Effector memory CD4-positive, alpha-beta T cell (primary cell): ENCODE measurements at regions not wholly inside any gene's neighbourhood (a gene's known extent, or its start where the extent isn't known, plus 50 kb on each side); places are given as distances from the start of the nearest gene placed in this dataset.
"Not testable (repeated sequence)": the region's sequence is repeated elsewhere in the genome, so short reads cannot be mapped to it uniquely, and the experiment has no call there.

Experiments used
- DNase-seq, 3 donors: peaks; one replicate each; pipeline ENCODE4 v3.0.0-alpha.2; 2020
- H3K27ac ChIP-seq: 2 replicates; pipeline ENCODE4 v1.7.0; 2013; ENCODE audit warnings: mild to moderate bottlenecking, low read length, moderate library complexity; ENCODE audit not compliant: insufficient read depth, poor library complexity, severe bottlenecking
- H3K27me3 ChIP-seq: replicated peaks from 2 replicates; pipeline ENCODE4 v1.7.0; 2013; ENCODE audit warnings: mild to moderate bottlenecking, low read length; ENCODE audit not compliant: insufficient read depth, control insufficient read depth, poor library complexity, severe bottlenecking
- H3K36me3 ChIP-seq: 2 replicates; pipeline ENCODE4 v1.7.0; 2013; ENCODE audit warnings: mild to moderate bottlenecking, low read length, moderate library complexity; ENCODE audit not compliant: control insufficient read depth, insufficient read depth
- H3K4me1 ChIP-seq: 2 replicates; pipeline ENCODE4 v1.7.0; 2013; ENCODE audit warnings: low read length, mild to moderate bottlenecking; ENCODE audit not compliant: control insufficient read depth, insufficient read depth, poor library complexity, severe bottlenecking
- H3K4me3 ChIP-seq: 2 replicates; pipeline ENCODE4 v1.7.0; 2013; ENCODE audit warnings: low read length, low read depth, mild to moderate bottlenecking; ENCODE audit not compliant: insufficient read depth, poor library complexity, severe bottlenecking
- H3K9me3 ChIP-seq: 2 replicates; pipeline ENCODE4 v1.7.0; 2013; ENCODE audit warnings: mild to moderate bottlenecking, low read length, moderate library complexity; ENCODE audit not compliant: control insufficient read depth

DNA sequence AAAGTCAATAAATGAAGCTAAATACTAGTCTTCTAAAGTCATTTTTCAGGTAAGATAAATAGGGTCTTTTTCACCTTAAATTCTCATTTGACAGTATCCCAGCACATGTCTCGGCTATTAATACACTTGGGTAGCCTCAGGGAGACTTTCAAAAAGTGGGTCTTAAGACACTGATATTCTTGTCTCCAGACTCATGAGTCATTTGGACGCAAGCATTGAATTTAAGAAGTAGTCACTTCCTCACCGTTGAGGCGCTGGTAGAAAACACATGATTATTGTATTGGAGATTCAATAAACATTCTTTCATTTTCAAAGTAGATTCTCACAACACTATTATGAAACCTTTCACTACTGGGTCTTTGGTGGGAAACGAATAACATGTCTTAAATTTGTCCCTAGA, 108.9 kb upstream of the SP8 start:
- H3K27me3 ChIP-seq, result no peaks in the 10 kb centered on the region
- H3K36me3 ChIP-seq, result no peaks in the 10 kb centered on the region
- no peak overlapping the region for H3K27ac ChIP-seq
- H3K9me3 ChIP-seq, result no peaks in the 10 kb centered on the region
- H3K4me1 ChIP-seq, result no peaks in the 10 kb centered on the region
- no peak overlapping the region for H3K4me3 ChIP-seq
- no peak for DNase-seq

DNA sequence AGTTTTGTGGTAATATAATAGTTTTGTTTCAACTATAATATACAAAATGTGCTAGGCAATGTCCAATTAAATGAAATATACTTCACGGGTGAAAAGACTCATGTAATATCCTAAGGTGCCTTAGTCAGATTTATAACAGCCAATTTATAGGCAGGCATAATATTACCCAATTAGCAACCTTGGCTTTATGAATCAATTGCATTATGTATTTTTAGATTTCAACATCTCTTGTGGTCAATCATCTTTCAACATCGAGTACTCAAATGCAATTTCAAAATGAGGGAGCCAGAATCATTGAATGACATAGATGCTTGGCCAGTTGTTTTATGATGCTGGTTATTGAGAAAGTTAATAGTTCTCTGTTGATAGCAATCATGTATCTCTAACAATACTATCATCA, 110.3 kb upstream of the SP8 start:
- Histone ChIP-seq H3K27me3 (no peaks in the 10 kb centered on the region), H3K4me1 (no peaks in the 10 kb centered on the region), H3K9me3 (no peaks in the 10 kb centered on the region), H3K27ac (no peak overlapping the region), H3K36me3 (no peaks in the 10 kb centered on the region), H3K4me3 (no peak overlapping the region)
- no peak for DNase-seq

DNA sequence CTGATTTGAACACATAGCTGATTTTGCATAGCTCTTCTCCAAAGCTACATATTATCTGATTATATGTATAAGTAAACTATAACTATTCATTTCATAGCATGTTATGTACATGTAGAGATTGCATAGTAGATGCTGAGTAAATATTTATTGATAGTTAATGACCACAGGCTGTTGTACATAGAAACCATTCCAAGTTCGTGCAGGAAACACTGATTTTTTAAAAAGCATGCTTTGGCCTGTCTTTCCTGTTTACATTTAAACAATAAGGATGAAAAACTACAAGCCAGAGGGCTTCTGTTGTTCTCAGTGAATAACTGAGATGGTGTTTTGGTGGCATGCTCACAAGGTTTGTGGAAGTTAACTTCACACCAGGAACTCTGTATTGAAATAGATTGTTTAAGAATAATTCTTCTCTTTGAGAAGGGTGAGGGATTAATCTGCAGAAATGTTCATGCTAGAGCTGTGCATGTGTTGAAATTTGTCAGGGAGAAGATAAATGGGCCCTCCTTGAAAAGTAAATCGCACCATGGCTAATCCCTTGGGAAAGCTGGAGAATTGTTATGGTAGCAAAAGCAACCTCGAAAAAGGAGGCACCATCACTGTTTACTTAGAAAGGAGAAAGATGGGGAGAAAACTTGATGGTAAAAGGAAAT, 120.2 kb upstream of the SP8 start:
- Histone ChIP-seq H3K27ac (no peak overlapping the region), H3K4me1 (no peaks in the 10 kb centered on the region), H3K4me3 (no peak overlapping the region), H3K36me3 (no peaks in the 10 kb centered on the region), H3K27me3 (no peaks in the 10 kb centered on the region), H3K9me3 (no peaks in the 10 kb centered on the region)
- no peak for DNase-seq

DNA sequence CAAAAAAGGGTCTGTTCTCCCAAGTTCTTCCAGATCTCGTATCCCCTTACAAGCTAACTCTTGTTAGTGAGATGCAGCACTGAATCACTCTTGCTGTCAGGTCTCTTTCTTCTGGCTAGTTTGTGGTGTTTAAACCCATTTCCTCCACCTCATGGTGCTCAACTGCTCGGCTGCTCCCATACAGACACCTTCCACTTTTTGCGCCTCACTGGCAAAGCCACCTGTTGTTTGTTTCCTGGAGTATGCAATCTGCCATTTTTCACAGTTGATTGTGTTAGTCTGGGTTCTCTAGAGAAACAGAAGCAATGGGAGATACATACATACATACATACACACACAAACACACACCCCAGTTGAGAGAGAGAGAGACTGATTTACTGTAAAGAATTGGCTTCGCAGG, 124.4 kb upstream of the SP8 start:
- DNase-seq, result no peak
- no peaks in the 10 kb centered on the region for H3K36me3 ChIP-seq
- H3K27ac ChIP-seq, result no peak overlapping the region
- no peak overlapping the region for H3K4me3 ChIP-seq
- H3K9me3 ChIP-seq, result no peaks in the 10 kb centered on the region
- H3K4me1 ChIP-seq, result no peaks in the 10 kb centered on the region
- no peaks in the 10 kb centered on the region for H3K27me3 ChIP-seq

DNA sequence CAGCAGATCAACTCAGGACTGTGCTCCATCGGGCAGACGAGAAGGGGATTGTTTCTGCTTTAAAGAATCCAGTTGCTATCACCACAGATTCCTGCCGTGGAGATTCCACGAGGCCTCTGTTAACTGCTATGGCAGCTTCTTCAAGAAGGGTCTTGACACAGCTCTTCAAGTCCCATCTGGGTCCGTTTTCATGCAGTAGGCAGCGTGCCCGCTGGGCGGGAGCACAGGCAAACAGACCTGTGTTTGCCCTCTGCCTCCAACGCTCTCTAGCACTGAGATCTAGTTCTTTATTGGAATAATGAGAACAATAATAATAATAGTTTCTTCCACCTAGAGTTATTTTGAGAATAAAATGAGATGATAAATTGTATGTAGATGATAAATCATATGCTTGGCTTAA, 127.2 kb upstream of the SP8 start:
- no peaks in the 10 kb centered on the region for H3K4me1 ChIP-seq
- H3K4me3 ChIP-seq, result no peak overlapping the region
- H3K36me3 ChIP-seq, result no peaks in the 10 kb centered on the region
- no peak for DNase-seq
- no peaks in the 10 kb centered on the region for H3K27me3 ChIP-seq
- no peak overlapping the region for H3K27ac ChIP-seq
- H3K9me3 ChIP-seq, result no peaks in the 10 kb centered on the region

DNA sequence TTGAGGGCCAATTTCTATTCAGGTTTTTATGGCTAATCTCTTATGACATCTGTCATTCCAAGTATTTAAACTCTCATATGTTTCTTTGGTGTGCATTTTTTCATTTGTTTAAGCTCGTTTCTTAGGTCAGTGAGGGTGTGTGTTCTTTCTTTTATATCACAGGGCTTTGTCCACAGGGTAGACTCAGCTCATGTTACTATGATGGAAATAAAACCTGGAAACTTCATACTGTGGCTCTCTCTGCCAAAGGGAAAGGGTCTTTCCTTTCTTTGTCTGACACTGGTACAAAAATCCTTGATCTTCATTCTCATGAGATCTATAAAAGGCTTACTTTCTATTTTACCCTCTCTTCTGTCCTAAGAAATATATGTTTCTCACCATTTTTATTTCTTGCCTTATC, 129.6 kb upstream of the SP8 start:
- H3K27me3 ChIP-seq, result no peaks in the 10 kb centered on the region
- H3K27ac ChIP-seq, result no peak overlapping the region
- DNase-seq, result no peak
- no peak overlapping the region for H3K4me3 ChIP-seq
- H3K4me1 ChIP-seq, result no peaks in the 10 kb centered on the region
- no peaks in the 10 kb centered on the region for H3K36me3 ChIP-seq
- no peaks in the 10 kb centered on the region for H3K9me3 ChIP-seq

DNA sequence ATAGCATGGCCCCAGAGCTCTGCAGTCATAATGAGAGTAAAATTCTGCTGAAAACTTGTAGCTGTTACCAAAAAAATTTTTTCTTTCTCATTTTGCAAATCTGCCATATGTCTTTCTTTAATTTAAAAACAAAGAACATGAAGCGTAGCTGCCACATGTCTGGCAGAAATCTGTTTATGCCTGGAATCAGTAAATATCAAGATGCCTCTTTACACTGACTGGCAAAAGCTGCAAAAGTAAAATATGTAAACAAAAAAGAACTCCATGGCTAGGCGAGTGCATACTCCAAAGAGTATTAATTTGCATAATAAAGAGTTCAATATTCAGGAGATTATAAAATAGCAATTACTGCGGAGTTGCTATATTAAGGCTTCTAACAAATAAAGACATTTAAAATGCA, 130.9 kb upstream of the SP8 start:
- Histone ChIP-seq H3K4me3 (no peak overlapping the region), H3K9me3 (no peaks in the 10 kb centered on the region), H3K27ac (no peak overlapping the region), H3K27me3 (no peaks in the 10 kb centered on the region), H3K4me1 (no peaks in the 10 kb centered on the region), H3K36me3 (no peaks in the 10 kb centered on the region)
- no peak for DNase-seq

DNA sequence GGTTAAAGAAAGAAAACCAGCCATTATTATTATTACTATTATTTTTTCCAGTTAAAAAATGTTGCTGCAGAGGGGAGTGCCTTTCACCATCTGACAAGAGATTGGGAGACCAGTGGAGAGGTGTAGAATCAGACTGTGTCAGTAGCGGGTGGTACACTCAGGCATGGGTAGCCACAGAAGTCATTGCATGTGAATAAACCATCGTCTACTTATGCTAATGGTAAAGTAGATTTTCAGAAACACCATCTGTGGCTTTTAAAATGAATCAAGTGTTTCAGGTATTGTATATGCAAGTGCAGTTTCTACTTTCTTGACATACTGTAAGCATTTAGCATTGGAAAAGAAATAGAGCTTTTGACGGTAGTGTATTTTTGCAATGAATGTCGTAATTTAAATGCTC, 131.5 kb upstream of the SP8 start:
- Histone ChIP-seq H3K27ac (no peak overlapping the region), H3K27me3 (no peaks in the 10 kb centered on the region), H3K4me1 (no peaks in the 10 kb centered on the region), H3K36me3 (no peaks in the 10 kb centered on the region), H3K4me3 (no peak overlapping the region), H3K9me3 (no peaks in the 10 kb centered on the region)
- no peak for DNase-seq

DNA sequence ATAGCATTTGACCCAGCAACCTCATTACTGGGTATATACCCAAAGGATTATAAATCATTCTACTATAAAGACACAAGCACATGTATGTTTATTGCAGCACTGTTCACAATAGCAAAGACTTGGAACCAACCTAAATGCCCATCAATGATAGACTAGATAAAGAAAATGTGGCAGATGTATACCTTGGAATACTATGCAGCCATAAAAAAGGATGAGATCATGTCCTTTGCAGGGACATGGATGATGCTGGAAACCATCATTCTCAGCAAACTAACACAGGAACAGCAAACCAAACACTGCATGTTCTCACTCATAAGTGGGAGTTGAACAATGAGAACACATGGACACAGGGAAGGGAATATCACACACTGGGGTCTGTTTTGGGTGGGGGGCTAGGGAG, 140.5 kb upstream of the SP8 start:
- not testable (repeated sequence) for H3K27ac ChIP-seq, H3K27me3 ChIP-seq, H3K36me3 ChIP-seq, H3K4me3 ChIP-seq, H3K9me3 ChIP-seq, H3K4me1 ChIP-seq, DNase-seq

DNA sequence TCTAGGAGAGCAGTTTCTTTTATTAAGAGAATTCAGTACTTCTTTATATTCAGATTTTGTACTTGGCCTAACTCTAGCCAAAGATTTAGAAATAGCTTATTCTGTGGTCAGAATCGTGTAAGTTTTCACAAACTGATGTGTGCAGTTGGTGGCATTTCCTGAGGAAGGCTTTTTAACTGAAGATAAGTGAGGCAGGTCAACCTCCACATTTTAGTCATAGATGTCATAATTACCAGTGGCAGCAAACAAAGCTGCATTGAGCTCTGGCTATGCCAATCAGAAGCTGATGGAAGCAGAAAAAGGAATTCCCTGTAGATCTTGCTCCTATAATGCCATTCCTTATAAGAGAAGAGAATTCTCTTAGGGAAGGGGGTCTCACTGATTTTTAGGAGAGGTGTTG, 141.3 kb upstream of the SP8 start:
- Histone ChIP-seq H3K4me1 (no peaks in the 10 kb centered on the region), H3K27ac (no peak overlapping the region), H3K27me3 (no peaks in the 10 kb centered on the region), H3K9me3 (no peaks in the 10 kb centered on the region), H3K36me3 (no peaks in the 10 kb centered on the region), H3K4me3 (no peak overlapping the region)
- DNase-seq, result no peak

DNA sequence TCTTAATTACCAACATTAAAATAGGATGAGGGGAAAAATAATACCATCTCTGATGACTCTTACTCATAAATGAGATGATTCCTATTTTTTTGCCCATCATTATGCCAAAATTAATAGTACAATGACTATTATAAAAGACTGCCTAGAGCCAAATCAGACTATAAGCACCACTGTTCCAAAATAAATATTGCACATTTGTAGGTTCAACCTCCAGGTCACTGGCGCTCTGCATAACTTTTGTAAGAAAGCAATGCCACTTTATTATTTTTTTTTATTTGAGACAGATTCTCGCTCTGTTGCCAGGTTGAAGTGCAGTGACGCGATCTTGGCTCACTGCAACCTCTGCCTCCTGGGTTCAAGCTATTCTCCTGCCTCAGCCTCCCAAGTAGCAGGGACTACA, 142.5 kb upstream of the SP8 start:
- Histone ChIP-seq H3K4me1 (no peaks in the 10 kb centered on the region), H3K27ac (no peak overlapping the region), H3K9me3 (no peaks in the 10 kb centered on the region), H3K36me3 (no peaks in the 10 kb centered on the region), H3K27me3 (no peaks in the 10 kb centered on the region), H3K4me3 (no peak overlapping the region)
- DNase-seq, result no peak
